ENCODE measurements at regions not wholly inside any gene's neighbourhood (a gene's known extent, or its start where the extent isn't known, plus 50 kb on each side); places are given as distances from the start of the nearest gene placed in this dataset.

DNA sequence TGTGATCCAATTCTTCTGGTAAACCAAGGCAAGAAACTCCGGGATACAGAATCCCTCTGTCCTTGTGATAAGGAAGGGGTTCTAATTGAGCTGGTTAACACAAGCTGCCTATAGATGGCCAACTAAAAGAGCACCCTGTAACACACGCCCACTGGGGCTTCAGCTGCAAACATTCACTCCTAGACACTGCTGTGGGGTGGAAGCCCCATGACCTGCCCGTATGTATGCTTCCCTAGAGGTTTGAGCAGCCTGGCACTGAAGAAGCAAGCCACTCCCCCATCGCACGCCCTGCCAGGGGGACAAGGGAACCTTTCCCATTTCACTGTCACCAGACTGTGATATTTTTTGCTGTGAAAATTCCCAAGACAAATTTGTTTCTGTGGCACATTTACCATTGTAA, 516.9 kb upstream of the GOLIM4 start:
- Histone ChIP-seq H3K27me3 (ENCODE audit: control insufficient read depth, insufficient read depth, low read length) (no peaks in the 10 kb centered on the region), H3K36me3 (ENCODE audit: control insufficient read depth, insufficient read depth, low read length) (no peaks in the 10 kb centered on the region), H3K4me3 (ENCODE audit: low read length) (no peak overlapping the region), H3K27ac (ENCODE audit: low read length) (no peak overlapping the region), H3K9me3 (ENCODE audit: control insufficient read depth, insufficient read depth, low read length) (no peaks in the 10 kb centered on the region), H3K4me1 (ENCODE audit: control insufficient read depth, insufficient read depth, low read length) (peaks cover 2% of the 10 kb centered on the region; the same call in 1 of the 2 replicates)
- no CpG with 5 or more reads among the region's 5 CpGs for WGBS (ENCODE audit: insufficient coverage, insufficient read length)
- no peak for DNase-seq (ENCODE audit: low read depth, low spot score)

DNA sequence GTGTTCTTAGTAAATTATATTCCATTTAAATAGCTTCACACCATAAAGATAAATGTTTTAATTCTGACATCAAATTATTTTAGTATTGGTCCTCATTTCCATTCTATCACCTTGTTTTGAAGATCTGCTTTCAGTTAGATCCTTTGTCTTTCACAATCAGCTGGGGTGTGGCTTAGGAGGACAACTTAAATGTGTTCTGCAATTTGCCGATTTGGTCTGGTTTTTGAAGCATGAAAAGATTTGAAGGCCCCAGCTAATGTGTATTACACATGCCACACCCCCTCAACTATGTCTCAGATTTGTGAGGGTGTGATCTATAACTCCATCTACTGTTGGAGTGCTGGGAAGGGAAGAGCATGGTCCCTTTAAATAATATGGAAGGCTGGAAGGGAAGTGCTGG, 516.1 kb upstream of the GOLIM4 start:
- no peaks in the 10 kb centered on the region for H3K36me3 ChIP-seq (ENCODE audit: control insufficient read depth, insufficient read depth, low read length)
- H3K4me1 ChIP-seq (ENCODE audit: control insufficient read depth, insufficient read depth, low read length): peaks cover 2% of the 10 kb centered on the region; the same call in 1 of the 2 replicates
- H3K27ac ChIP-seq (ENCODE audit: low read length): no peak overlapping the region
- DNase-seq (ENCODE audit: low read depth, low spot score): no peak
- H3K27me3 ChIP-seq (ENCODE audit: control insufficient read depth, insufficient read depth, low read length): no peaks in the 10 kb centered on the region
- no peak overlapping the region for H3K4me3 ChIP-seq (ENCODE audit: low read length)
- WGBS (ENCODE audit: insufficient coverage, insufficient read length): no CpG with 5 or more reads among the region's 1 CpG
- no peaks in the 10 kb centered on the region for H3K9me3 ChIP-seq (ENCODE audit: control insufficient read depth, insufficient read depth, low read length)

DNA sequence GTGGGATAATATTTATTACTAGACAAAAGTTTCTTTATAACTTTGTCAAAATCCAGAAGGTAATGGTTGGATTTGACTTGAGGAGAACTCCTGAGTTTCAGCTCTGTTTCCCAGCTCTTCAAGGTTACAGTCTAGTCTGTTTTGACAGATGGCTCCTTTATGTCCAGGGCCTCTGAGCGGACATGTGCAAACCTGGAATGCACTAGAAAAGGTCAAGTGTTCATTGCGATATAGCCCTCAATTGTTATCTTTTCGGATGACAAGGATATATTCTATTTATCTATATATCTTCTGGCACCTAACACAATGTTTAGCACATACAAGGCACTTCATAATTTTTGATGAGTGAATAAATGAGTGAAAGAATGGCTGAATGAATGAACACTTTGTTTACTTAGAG, 513.2 kb upstream of the GOLIM4 start:
- Histone ChIP-seq H3K27ac (ENCODE audit: low read length) (no peak overlapping the region), H3K4me3 (ENCODE audit: low read length) (no peak overlapping the region), H3K27me3 (ENCODE audit: control insufficient read depth, insufficient read depth, low read length) (no peaks in the 10 kb centered on the region), H3K36me3 (ENCODE audit: control insufficient read depth, insufficient read depth, low read length) (no peaks in the 10 kb centered on the region), H3K4me1 (ENCODE audit: control insufficient read depth, insufficient read depth, low read length) (no peaks in the 10 kb centered on the region), H3K9me3 (ENCODE audit: control insufficient read depth, insufficient read depth, low read length) (no peaks in the 10 kb centered on the region)
- WGBS (ENCODE audit: insufficient coverage, insufficient read length): no CpG with 5 or more reads among the region's 3 CpGs
- no peak for DNase-seq (ENCODE audit: low read depth, low spot score)

DNA sequence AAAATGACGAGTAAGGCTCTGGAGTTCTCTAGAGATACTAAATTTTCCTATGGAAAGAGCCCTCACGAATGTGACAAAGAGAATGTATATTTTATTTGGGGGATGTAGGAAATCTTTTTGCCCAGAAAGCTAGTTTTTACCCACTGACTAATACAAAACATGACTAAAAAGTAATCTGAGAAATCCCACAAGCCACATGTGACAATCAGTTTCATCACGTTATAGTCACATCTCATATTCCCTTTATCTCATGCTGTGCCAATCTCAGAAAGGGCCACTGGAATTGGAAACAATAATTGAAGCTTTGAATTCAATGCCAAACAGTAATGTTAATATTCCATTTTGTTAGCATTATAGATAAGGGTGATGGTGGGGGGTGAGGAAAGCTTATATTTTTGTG, 509.0 kb upstream of the GOLIM4 start:
- DNase-seq (ENCODE audit: low read depth, low spot score): no peak
- Histone ChIP-seq H3K9me3 (ENCODE audit: control insufficient read depth, insufficient read depth, low read length) (no peaks in the 10 kb centered on the region), H3K36me3 (ENCODE audit: control insufficient read depth, insufficient read depth, low read length) (no peaks in the 10 kb centered on the region), H3K4me3 (ENCODE audit: low read length) (no peak overlapping the region), H3K27ac (ENCODE audit: low read length) (no peak overlapping the region), H3K4me1 (ENCODE audit: control insufficient read depth, insufficient read depth, low read length) (no peaks in the 10 kb centered on the region), H3K27me3 (ENCODE audit: control insufficient read depth, insufficient read depth, low read length) (no peaks in the 10 kb centered on the region)
- no CpG with 5 or more reads among the region's 3 CpGs for WGBS (ENCODE audit: insufficient coverage, insufficient read length)

DNA sequence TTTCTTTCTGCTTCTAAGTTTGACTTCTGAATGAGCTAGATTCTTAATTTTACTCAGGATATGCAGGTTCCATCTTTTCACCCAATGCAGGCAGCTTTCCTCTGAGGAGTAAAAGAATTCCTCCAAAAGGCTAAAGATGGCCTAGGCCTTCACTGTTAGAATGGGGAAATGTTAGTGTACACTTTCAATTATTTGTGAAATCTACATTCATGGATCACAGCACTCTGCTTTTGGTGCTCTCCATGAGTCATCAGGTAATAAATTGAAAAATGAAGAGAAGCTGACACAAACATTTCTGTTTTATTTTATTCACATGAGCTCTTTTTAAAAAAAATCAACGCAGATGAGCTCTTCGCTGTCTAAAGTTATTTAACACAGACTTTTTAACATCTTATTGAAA, 502.5 kb upstream of the GOLIM4 start:
- Histone ChIP-seq H3K9me3 (ENCODE audit: control insufficient read depth, insufficient read depth, low read length) (no peaks in the 10 kb centered on the region), H3K4me3 (ENCODE audit: low read length) (no peak overlapping the region), H3K36me3 (ENCODE audit: control insufficient read depth, insufficient read depth, low read length) (no peaks in the 10 kb centered on the region), H3K27me3 (ENCODE audit: control insufficient read depth, insufficient read depth, low read length) (no peaks in the 10 kb centered on the region), H3K27ac (ENCODE audit: low read length) (no peak overlapping the region), H3K4me1 (ENCODE audit: control insufficient read depth, insufficient read depth, low read length) (no peaks in the 10 kb centered on the region)
- DNase-seq (ENCODE audit: low read depth, low spot score): no peak
- no CpG with 5 or more reads among the region's 2 CpGs for WGBS (ENCODE audit: insufficient coverage, insufficient read length)

DNA sequence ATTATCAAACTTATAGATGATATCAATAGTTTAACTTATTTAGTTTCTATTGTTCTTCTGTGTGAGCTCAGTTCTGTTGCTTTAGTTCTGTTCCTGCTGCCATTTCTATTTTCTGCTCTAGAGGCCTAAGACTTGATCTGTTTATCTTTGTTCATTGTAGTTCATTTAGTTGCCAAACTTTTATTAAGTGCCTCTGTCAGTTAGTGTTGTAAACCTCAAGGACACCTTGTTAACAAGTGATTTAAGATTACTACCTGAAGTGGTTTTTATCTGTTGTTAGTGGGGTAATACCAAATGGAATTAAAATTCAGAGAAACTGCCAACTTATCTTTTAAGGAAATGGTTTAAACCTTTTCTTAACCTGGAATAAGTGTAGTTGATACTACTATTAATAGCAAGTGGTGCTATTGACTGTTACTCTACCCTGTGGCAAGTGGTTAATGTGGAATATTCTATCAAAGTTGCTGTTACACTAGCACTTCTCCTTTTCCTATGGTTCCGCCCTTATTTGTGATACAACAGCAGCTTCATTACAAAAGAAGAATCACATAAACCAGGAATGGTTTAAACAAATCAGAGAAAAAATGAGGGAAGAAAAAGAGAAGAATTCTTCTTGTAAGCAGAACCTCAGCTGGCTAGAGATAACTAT, 500.6 kb upstream of the GOLIM4 start:
- Histone ChIP-seq H3K9me3 (ENCODE audit: control insufficient read depth, insufficient read depth, low read length) (no peaks in the 10 kb centered on the region), H3K4me1 (ENCODE audit: control insufficient read depth, insufficient read depth, low read length) (no peaks in the 10 kb centered on the region), H3K4me3 (ENCODE audit: low read length) (no peak overlapping the region), H3K36me3 (ENCODE audit: control insufficient read depth, insufficient read depth, low read length) (no peaks in the 10 kb centered on the region), H3K27ac (ENCODE audit: low read length) (no peak overlapping the region), H3K27me3 (ENCODE audit: control insufficient read depth, insufficient read depth, low read length) (no peaks in the 10 kb centered on the region)
- no CpG with 5 or more reads among the region's 1 CpG for WGBS (ENCODE audit: insufficient coverage, insufficient read length)
- DNase-seq (ENCODE audit: low read depth, low spot score): no peak

DNA sequence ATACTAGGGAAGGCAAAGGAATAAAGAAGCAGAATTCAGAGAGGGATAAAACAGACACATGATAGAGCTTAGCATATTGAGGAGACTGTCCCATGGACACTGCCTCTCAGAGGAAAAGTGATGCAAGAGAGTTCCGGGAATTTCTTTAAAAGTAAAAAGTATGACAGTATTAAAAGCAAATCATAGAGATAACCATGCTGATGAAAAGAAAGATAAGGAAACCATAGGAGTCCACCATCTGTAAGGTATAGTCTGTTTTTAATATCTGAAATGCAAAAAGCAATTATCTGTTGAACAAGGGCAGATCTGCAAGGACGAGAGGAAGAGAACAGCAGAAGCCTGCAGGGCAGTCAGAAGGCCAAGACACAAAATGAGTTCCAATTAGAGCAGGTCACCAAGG, 495.9 kb upstream of the GOLIM4 start:
- H3K4me3 ChIP-seq (ENCODE audit: low read length): no peak overlapping the region
- no peaks in the 10 kb centered on the region for H3K27me3 ChIP-seq (ENCODE audit: control insufficient read depth, insufficient read depth, low read length)
- H3K9me3 ChIP-seq (ENCODE audit: control insufficient read depth, insufficient read depth, low read length): no peaks in the 10 kb centered on the region
- no peak overlapping the region for H3K27ac ChIP-seq (ENCODE audit: low read length)
- no peaks in the 10 kb centered on the region for H3K4me1 ChIP-seq (ENCODE audit: control insufficient read depth, insufficient read depth, low read length)
- no CpG with 5 or more reads among the region's 2 CpGs for WGBS (ENCODE audit: insufficient coverage, insufficient read length)
- H3K36me3 ChIP-seq (ENCODE audit: control insufficient read depth, insufficient read depth, low read length): no peaks in the 10 kb centered on the region
- no peak for DNase-seq (ENCODE audit: low read depth, low spot score)

DNA sequence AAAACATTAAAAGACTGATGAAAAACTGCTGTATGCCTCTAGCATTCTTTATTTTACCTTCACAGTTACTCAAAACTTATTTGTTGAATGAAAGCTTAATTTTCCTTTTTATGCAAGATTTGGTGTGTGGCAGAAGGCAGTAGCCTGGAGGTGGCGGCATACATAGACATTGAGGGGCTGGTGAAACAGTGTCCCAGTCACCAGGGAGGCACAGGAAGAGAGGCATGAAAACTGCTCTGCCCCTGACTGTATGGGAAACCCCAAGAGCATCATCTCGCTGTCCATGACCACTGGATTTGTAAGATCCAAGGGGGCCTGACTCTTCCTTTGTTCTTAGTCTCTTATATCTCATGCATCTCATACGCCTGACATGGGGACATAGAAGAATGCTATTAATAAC, 493.7 kb upstream of the GOLIM4 start:
- Histone ChIP-seq H3K4me3 (ENCODE audit: low read length) (no peak overlapping the region), H3K27ac (ENCODE audit: low read length) (no peak overlapping the region), H3K4me1 (ENCODE audit: control insufficient read depth, insufficient read depth, low read length) (no peaks in the 10 kb centered on the region), H3K27me3 (ENCODE audit: control insufficient read depth, insufficient read depth, low read length) (no peaks in the 10 kb centered on the region), H3K9me3 (ENCODE audit: control insufficient read depth, insufficient read depth, low read length) (no peaks in the 10 kb centered on the region), H3K36me3 (ENCODE audit: control insufficient read depth, insufficient read depth, low read length) (no peaks in the 10 kb centered on the region)
- no peak for DNase-seq (ENCODE audit: low read depth, low spot score)
- WGBS (ENCODE audit: insufficient coverage, insufficient read length): no CpG with 5 or more reads among the region's 3 CpGs

DNA sequence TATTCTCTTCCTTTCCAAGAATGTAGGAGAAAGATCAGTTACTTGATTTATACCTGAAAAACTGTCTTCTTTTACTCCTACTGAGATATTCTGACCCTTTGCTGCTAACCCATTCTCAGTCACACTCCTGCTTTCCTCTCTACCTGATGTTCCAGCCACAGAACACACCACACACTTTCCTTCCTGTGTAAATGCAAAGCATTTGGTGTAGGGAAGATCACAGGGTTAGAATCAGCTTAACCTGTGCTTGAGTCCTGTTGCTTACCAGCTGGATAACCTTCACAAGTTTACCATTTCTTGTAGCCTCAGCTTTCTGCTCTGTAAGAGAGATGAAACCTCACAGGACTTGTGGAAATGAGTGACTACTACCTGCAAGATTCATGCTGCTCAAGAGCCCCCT, 489.8 kb upstream of the GOLIM4 start:
- Histone ChIP-seq H3K36me3 (ENCODE audit: control insufficient read depth, insufficient read depth, low read length) (no peaks in the 10 kb centered on the region), H3K27me3 (ENCODE audit: control insufficient read depth, insufficient read depth, low read length) (no peaks in the 10 kb centered on the region), H3K27ac (ENCODE audit: low read length) (no peak overlapping the region), H3K4me3 (ENCODE audit: low read length) (no peak overlapping the region), H3K9me3 (ENCODE audit: control insufficient read depth, insufficient read depth, low read length) (no peaks in the 10 kb centered on the region), H3K4me1 (ENCODE audit: control insufficient read depth, insufficient read depth, low read length) (no peaks in the 10 kb centered on the region)
- DNase-seq (ENCODE audit: low read depth, low spot score): no peak

DNA sequence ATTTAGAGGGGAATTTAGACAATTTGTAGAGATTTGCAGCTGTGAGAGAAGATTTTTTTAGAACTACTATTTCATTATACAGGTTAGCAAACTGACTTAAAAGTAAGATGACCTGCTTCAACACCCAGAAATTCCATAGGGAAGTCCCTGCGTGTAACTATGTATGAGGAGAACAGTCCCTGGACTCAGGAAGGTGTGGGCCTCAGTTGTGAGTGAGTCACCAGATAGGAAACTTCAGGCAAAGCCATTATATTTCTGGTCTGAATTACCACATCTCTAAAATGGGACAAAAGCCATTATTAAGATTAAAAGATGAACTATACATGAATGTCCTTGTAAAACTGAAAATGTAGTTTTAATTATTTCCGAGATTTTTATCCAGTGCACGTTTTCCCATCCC, 488.3 kb upstream of the GOLIM4 start:
- no peaks in the 10 kb centered on the region for H3K4me1 ChIP-seq (ENCODE audit: control insufficient read depth, insufficient read depth, low read length)
- H3K27ac ChIP-seq (ENCODE audit: low read length): no peak overlapping the region

DNA sequence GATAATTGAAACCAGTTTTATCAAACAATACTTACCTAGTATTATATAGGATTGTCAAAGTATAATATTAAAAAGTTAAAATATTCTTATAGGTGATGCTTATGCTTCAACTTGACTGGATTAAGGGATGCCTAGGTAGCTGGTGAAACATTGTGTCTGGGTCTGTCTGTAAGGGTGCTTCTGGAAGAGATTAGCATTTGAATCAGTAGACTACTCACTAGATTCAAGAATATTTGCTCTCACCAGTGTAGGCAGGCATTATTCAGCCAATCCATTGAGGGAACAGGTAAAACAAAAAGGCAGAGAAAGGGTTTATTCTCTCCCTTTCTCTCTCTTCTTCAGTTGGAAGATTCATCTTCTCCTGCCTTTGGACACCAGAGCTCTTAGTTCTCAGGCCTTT, 486.8 kb upstream of the GOLIM4 start:
- Histone ChIP-seq H3K36me3 (ENCODE audit: control insufficient read depth, insufficient read depth, low read length) (no peaks in the 10 kb centered on the region), H3K4me1 (ENCODE audit: control insufficient read depth, insufficient read depth, low read length) (no peaks in the 10 kb centered on the region), H3K9me3 (ENCODE audit: control insufficient read depth, insufficient read depth, low read length) (no peaks in the 10 kb centered on the region), H3K27ac (ENCODE audit: low read length) (no peak overlapping the region), H3K4me3 (ENCODE audit: low read length) (no peak overlapping the region), H3K27me3 (ENCODE audit: control insufficient read depth, insufficient read depth, low read length) (no peaks in the 10 kb centered on the region)
- no peak for DNase-seq (ENCODE audit: low read depth, low spot score)

More for the DNA sequence above, 488.3 kb upstream of the GOLIM4 start:
- Histone ChIP-seq H3K9me3 (ENCODE audit: control insufficient read depth, insufficient read depth, low read length) (no peaks in the 10 kb centered on the region), H3K36me3 (ENCODE audit: control insufficient read depth, insufficient read depth, low read length) (no peaks in the 10 kb centered on the region), H3K27me3 (ENCODE audit: control insufficient read depth, insufficient read depth, low read length) (no peaks in the 10 kb centered on the region), H3K4me3 (ENCODE audit: low read length) (no peak overlapping the region)
- no CpG with 5 or more reads among the region's 3 CpGs for WGBS (ENCODE audit: insufficient coverage, insufficient read length)
- DNase-seq (ENCODE audit: low read depth, low spot score): no peak

Measured in iPS DF 6.9 (cell line).